ENCODE measurements at regions not wholly inside any gene's neighbourhood (a gene's known extent, or its start where the extent isn't known, plus 50 kb on each side); places are given as distances from the start of the nearest gene placed in this dataset.

DNA sequence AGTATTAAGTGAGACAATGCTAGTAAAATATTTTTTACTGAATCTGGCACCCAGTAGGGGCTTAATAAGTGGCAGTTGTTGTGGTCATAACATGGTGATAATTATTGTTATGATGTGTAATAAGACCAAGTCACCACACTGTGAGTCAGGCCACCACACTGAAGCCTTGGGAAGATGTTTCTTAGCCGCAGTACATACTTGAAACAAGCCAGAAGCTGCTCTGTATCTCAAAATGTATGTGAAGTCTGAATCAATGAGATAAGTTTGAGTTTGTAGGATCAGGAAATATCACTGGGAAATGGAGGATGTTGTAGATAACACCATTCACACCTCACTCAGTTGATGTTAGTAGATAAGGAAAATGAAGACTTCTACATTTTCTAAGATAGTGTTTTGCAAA is 51.3 kb upstream of the PTPN3 start:
- Mint-ChIP-seq H3K4me3 (no peak overlapping the region), H3K9me3 (peaks cover 18% of the 10 kb centered on the region), H3K27ac (no peak overlapping the region), H3K4me1 (no peaks in the 10 kb centered on the region), H3K27me3 (ENCODE audit: insufficient read depth) (no peaks in the 10 kb centered on the region), H3K36me3 (ENCODE audit: low read depth) (no peaks in the 10 kb centered on the region)
- H3K4me1 ChIP-seq (ENCODE audit: control insufficient read depth, insufficient read depth, low read length), result peaks cover 4% of the 10 kb centered on the region
- no peaks in the 10 kb centered on the region for H3K36me3 ChIP-seq (ENCODE audit: control insufficient read depth, insufficient read depth, low read length)
- no peaks in the 10 kb centered on the region for H3K27me3 ChIP-seq (ENCODE audit: control insufficient read depth, insufficient read depth, low read length, poor library complexity, severe bottlenecking)
- H3K27ac ChIP-seq (ENCODE audit: low read depth, low read length), result no peak overlapping the region
- H3K4me3 ChIP-seq (ENCODE audit: low read length), result no peak overlapping the region
- no peak overlapping the region for H3K9ac ChIP-seq (ENCODE audit: extremely low read depth, low read length, poor library complexity, severe bottlenecking)
- no peak for DNase-seq
- 94 to 100% methylated on average over 1 of the region's 1 CpG for WGBS, 2 experiments (ENCODE audit: insufficient coverage in 1 of 2, insufficient read length in 1 of 2)
- TF ChIP-seq, protein P1, sequence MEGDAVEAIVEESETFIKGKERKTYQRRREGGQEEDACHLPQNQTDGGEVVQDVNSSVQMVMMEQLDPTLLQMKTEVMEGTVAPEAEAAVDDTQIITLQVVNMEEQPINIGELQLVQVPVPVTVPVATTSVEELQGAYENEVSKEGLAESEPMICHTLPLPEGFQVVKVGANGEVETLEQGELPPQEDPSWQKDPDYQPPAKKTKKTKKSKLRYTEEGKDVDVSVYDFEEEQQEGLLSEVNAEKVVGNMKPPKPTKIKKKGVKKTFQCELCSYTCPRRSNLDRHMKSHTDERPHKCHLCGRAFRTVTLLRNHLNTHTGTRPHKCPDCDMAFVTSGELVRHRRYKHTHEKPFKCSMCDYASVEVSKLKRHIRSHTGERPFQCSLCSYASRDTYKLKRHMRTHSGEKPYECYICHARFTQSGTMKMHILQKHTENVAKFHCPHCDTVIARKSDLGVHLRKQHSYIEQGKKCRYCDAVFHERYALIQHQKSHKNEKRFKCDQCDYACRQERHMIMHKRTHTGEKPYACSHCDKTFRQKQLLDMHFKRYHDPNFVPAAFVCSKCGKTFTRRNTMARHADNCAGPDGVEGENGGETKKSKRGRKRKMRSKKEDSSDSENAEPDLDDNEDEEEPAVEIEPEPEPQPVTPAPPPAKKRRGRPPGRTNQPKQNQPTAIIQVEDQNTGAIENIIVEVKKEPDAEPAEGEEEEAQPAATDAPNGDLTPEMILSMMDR (conservative IDR thresholded peaks at IDR 0.05), result no peak
- H3K9me3 ChIP-seq (ENCODE audit: control insufficient read depth, low read length), result peaks cover under 1% of the 10 kb centered on the region

DNA sequence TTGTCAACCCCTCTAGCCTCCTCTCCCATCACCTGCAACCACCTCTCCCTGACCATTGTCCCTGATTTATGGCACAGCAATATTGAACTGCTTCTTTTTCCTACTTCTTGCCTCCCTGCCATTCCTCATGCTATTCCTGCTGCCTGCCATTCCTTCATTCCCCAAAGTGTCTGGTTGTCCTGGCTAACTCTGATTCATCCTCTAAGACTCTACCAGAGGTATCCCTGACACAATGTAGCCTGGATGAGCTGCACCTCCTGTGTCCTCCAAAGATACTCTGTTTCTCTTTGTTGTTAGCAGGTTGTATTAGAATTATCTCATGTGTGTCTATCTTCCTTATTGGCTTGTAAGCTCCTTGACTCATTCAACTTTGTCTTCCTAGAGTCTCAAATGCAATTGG is 53.5 kb upstream of the PTPN3 start:
- H3K27me3 ChIP-seq (ENCODE audit: control insufficient read depth, insufficient read depth, low read length, poor library complexity, severe bottlenecking), result no peaks in the 10 kb centered on the region
- H3K4me1 ChIP-seq (ENCODE audit: control insufficient read depth, insufficient read depth, low read length), result peaks cover 4% of the 10 kb centered on the region
- H3K36me3 Mint-ChIP-seq (ENCODE audit: low read depth), result no peaks in the 10 kb centered on the region
- H3K9me3 ChIP-seq (ENCODE audit: control insufficient read depth, low read length), result no peaks in the 10 kb centered on the region
- TF ChIP-seq, protein P1 (conservative IDR thresholded peaks at IDR 0.05), result no peak
- H3K27me3 Mint-ChIP-seq (ENCODE audit: insufficient read depth), result no peaks in the 10 kb centered on the region
- peaks cover 10% of the 10 kb centered on the region for H3K9me3 Mint-ChIP-seq
- no peak overlapping the region for H3K9ac ChIP-seq (ENCODE audit: extremely low read depth, low read length, poor library complexity, severe bottlenecking)
- no peak for DNase-seq
- H3K4me1 Mint-ChIP-seq, result peaks cover 8% of the 10 kb centered on the region
- no peaks in the 10 kb centered on the region for H3K36me3 ChIP-seq (ENCODE audit: control insufficient read depth, insufficient read depth, low read length)
- no peak overlapping the region for H3K4me3 Mint-ChIP-seq
- no peak overlapping the region for H3K27ac ChIP-seq (ENCODE audit: low read depth, low read length)
- no peak overlapping the region for H3K4me3 ChIP-seq (ENCODE audit: low read length)
- no peak overlapping the region for H3K27ac Mint-ChIP-seq

DNA sequence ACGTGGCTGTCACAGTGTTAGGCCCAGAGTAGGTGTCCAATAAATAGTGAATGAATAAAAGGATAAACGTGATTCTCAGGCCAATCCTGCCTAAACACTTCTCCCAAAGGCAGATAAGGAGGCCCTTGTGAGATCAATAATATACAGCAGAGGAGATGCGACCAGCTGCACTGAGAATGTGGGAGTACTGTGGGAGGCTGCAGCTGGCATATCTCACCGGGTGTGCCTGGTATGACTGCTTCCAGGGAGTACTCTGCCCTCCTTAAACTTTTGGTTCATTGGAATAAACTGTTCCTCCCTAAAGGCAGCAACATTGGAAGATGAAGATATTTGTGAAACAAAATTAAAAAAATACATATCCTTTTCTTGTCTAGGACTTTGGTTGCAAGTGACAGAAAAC is 57.1 kb upstream of the PTPN3 start:
- WGBS, 2 experiments (ENCODE audit: insufficient coverage in 1 of 2, insufficient read length in 1 of 2), result 67 to 90% methylated on average over 1 to 4 of the region's 4 CpGs
- H3K9me3 Mint-ChIP-seq, result no peaks in the 10 kb centered on the region

More for the DNA sequence above, 57.1 kb upstream of the PTPN3 start:
- H3K36me3 Mint-ChIP-seq (ENCODE audit: low read depth), result no peaks in the 10 kb centered on the region
- Histone ChIP-seq H3K4me3 (ENCODE audit: low read length) (no peak overlapping the region), H3K27me3 (ENCODE audit: control insufficient read depth, insufficient read depth, low read length, poor library complexity, severe bottlenecking) (no peaks in the 10 kb centered on the region), H3K9me3 (ENCODE audit: control insufficient read depth, low read length) (no peaks in the 10 kb centered on the region), H3K27ac (ENCODE audit: low read depth, low read length) (no peak overlapping the region), H3K9ac (ENCODE audit: extremely low read depth, low read length, poor library complexity, severe bottlenecking) (no peak overlapping the region), H3K36me3 (ENCODE audit: control insufficient read depth, insufficient read depth, low read length) (no peaks in the 10 kb centered on the region), H3K4me1 (ENCODE audit: control insufficient read depth, insufficient read depth, low read length) (no peaks in the 10 kb centered on the region)
- no peaks in the 10 kb centered on the region for H3K27me3 Mint-ChIP-seq (ENCODE audit: insufficient read depth)
- DNase-seq, result no peak
- TF ChIP-seq, protein P1 (conservative IDR thresholded peaks at IDR 0.05), result no peak
- H3K4me3 Mint-ChIP-seq, result no peak overlapping the region
- peaks cover 8% of the 10 kb centered on the region for H3K4me1 Mint-ChIP-seq
- H3K27ac Mint-ChIP-seq, result no peak overlapping the region
